C4-2B (cell line): ENCODE measurements at regions not wholly inside any gene's neighbourhood (a gene's known extent, or its start where the extent isn't known, plus 50 kb on each side); places are given as distances from the start of the nearest gene placed in this dataset.

Source experiments
- H3K27ac ChIP-seq: fragments of 450-650 bp; 2 replicates; pipeline ENCODE4 v1.5.1; 2017
- CTCF ChIP-seq: fragments of 450-650 bp; conservative IDR thresholded peaks from 2 replicates; pipeline ENCODE4 v1.5.1; 2017; ENCODE audit warnings: mild to moderate bottlenecking
- ZFX ChIP-seq: fragments of 450-650 bp; IDR thresholded peaks from 2 replicates; pipeline ENCODE4 v1.6.1; 2017

- TF ChIP-seq CTCF (no peak), ZFX (no peak)
- H3K27ac ChIP-seq, result no peak overlapping the region
These were observed 53.6 kb upstream of the DPT start for GRCh38 chr1:168782559-168783116.

- TF ChIP-seq ZFX (no peak), CTCF (no peak)
- no peak overlapping the region for H3K27ac ChIP-seq
These were observed 54.6 kb upstream of the DPT start for GRCh38 chr1:168783458-168784210.

- TF ChIP-seq CTCF (no peak), ZFX (no peak)
- no peak overlapping the region for H3K27ac ChIP-seq
These were observed 57.7 kb upstream of the DPT start for GRCh38 chr1:168786476-168787330.

DNA sequence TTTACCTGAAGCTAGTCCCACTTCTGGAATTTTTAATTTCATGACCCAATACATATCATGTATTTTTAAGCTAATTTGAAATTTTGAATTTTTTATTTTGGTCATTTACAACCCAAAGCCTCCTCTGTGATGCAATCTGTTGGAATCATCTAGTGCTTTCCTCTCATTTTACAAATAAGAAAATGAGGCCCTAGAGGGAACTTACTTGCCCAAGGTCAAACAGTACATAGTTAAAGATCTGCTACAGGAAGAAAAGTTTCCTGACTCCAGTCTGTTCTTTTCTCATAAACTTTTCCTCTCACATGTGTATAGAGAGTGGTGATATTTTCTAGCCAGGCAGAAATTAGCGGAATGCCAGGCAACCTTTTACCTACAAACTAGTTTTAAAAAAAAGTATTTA lies 59.3 kb upstream of the DPT start:
- no peak for TF ChIP-seq ZFX
- TF ChIP-seq CTCF, result no peak
- H3K27ac ChIP-seq, result no peak overlapping the region

DNA sequence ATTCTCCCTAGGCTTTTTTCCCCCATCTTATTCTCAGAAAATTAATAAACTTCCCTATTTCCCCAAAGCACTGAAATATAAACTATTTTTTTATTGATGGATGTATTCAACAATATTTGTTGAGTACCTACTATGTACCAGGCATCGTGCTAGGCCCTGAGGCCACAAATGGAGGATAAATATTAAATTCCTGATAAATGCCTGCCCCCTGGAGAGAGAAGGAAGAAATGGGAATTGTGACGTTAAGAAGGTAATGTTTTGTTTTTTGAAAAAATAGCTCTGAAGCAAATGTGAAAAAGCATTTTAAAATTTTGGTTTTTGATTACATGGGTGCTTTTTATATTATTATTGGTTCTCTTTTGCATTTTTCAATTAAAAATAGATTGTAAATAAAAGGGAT lies 60.5 kb upstream of the DPT start:
- TF ChIP-seq CTCF, result peak; percentile 23
- TF ChIP-seq ZFX, result no peak
- H3K27ac ChIP-seq, result no peak overlapping the region

- no peak for TF ChIP-seq CTCF
- no peak for TF ChIP-seq ZFX
- no peak overlapping the region for H3K27ac ChIP-seq
These were observed 63.1 kb upstream of the DPT start for GRCh38 chr1:168792142-168792541.

DNA sequence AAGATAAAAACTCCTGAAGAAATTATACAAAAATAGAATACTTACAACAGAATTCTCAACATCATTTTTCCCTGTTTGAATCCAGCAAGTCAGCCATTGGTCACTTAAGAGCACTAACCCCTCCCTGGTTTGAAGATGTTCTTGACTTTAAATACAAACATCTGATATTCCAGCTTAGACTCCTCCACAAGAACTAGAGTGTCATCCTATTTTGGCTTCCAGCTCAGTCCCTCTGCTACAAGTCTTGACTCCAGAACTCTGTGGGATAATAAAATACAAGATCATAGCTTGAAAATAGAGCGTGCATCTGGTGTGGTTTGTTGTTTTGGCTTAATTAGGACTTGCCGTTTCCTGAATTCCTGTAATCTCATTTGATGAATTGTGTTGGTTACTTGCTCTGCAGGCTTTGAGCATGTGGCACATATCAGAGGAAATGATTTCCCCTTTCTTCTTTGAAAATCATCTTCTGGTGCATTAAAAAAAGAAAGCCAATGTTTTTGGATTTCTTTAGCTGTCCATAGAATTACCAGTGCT lies 63.7 kb upstream of the DPT start:
- TF ChIP-seq CTCF (no peak), ZFX (no peak)
- H3K27ac ChIP-seq, result no peak overlapping the region
